Activated CD4-positive, alpha-beta memory T cell treated with anti-CD3 and anti-CD28 coated beads, Interleukin-2, amount 10 ng/mL, durations not matched to agents 7 days and 5 days (primary cell): ENCODE measurements at regions not wholly inside any gene's neighbourhood (a gene's known extent, or its start where the extent isn't known, plus 50 kb on each side); places are given as distances from the start of the nearest gene placed in this dataset.

Experiments
- CTCF ChIA-PET: fragments of 350-600 bp; sonication (Branson Sonifier 250); formaldehyde crosslinking; loops from one replicate; lab custom pipeline; 2021; ENCODE audit warnings: antibody characterized with exemption, inconsistent platforms; lab: Charles Lee
- POLR2A ChIA-PET: fragments of 350-600 bp; sonication (Branson Sonifier 250); formaldehyde crosslinking; loops from one replicate; lab custom pipeline; 2021; ENCODE audit warnings: antibody characterized with exemption; lab: Charles Lee
- DNase-seq: peaks from one replicate; pipeline ENCODE4 v3.0.0-alpha.2; 2020
- H3K27ac Mint-ChIP-seq: one replicate; pipeline ENCODE4 v1.8.0; 2021; ENCODE audit warnings: mild to moderate bottlenecking, mixed read lengths
- H3K27me3 Mint-ChIP-seq: one replicate; pipeline ENCODE4 v1.8.0; 2021; ENCODE audit warnings: mixed read lengths
- H3K36me3 Mint-ChIP-seq: one replicate; pipeline ENCODE4 v1.8.0; 2021; ENCODE audit warnings: low read depth, mixed read lengths
- H3K4me1 Mint-ChIP-seq: one replicate; pipeline ENCODE4 v1.8.0; 2021; ENCODE audit warnings: mixed read lengths
- H3K4me3 Mint-ChIP-seq: one replicate; pipeline ENCODE4 v1.8.0; 2021; ENCODE audit warnings: mild to moderate bottlenecking, mixed read lengths
- H3K9me3 Mint-ChIP-seq: one replicate; pipeline ENCODE4 v1.8.0; 2021; ENCODE audit warnings: mixed read lengths

DNA sequence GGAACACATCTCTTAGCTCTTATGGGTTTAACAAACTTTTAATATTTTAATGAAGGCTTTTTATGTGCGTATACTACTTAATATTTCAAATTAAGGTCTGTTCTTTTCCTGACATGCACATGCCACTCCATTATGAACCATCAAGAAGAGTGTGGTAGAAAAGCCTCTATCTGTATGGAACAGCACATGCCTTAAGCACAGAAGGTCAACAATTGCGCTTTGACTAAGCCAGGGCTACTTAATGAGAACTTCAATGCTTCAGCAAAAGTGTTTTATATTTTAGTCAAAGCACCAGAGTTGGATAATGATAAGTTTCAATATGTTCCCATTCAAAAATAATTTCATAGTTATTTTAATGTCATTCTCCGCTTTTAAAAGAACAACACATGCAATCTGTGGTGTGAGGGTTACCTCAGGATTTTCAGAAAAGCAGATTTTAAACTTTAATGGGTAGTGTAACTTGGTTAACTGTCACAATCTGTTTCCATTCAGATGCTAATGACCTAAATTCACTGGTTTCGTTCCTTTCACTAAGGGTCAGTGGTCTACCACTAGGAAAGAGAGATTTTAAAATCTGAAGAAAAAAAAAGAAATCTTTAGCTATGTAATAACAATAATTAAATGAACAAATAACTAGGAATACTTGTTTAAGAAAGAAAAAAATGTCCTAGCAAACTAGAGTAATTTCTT, 193.4 kb upstream of the NOVA1 start:
- H3K36me3 Mint-ChIP-seq = no peaks in the 10 kb centered on the region
- ChIA-PET POLR2A (no interaction called here), CTCF (no interaction called here)
- DNase-seq = no peak
- H3K4me3 Mint-ChIP-seq = no peak overlapping the region
- H3K9me3 Mint-ChIP-seq = peaks cover 26% of the 10 kb centered on the region
- H3K27me3 Mint-ChIP-seq = no peaks in the 10 kb centered on the region
- H3K4me1 Mint-ChIP-seq = no peaks in the 10 kb centered on the region
- no peak overlapping the region for H3K27ac Mint-ChIP-seq

DNA sequence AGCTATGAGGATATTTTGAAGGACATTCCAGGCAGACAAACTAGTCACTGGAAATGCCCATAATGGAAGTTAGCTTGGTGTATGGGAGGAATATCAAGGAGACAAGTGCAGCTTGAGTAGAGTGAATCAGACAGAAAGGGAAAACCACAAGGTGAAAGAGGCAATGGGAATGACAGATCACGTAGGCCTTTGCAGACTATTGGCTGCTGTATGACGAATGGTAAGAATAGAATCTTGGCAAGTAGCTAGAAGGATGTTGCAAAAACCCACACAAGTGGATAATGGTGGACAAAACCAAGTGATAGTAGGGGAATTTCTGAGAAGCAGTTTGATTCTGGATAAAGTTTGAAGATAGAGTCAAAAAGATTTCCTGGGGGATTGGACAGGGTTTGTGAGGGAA, 196.9 kb upstream of the NOVA1 start:
- ChIA-PET CTCF (no interaction called here), POLR2A (no interaction called here)
- Mint-ChIP-seq H3K4me3 (no peak overlapping the region), H3K9me3 (peaks cover 27% of the 10 kb centered on the region), H3K27ac (no peak overlapping the region), H3K36me3 (no peaks in the 10 kb centered on the region), H3K4me1 (no peaks in the 10 kb centered on the region), H3K27me3 (no peaks in the 10 kb centered on the region)
- DNase-seq = no peak

GRCh38 chr14:26808407-26808806, 210.6 kb upstream of the NOVA1 start:
- Mint-ChIP-seq H3K9me3 (peaks cover 15% of the 10 kb centered on the region), H3K27me3 (no peaks in the 10 kb centered on the region), H3K4me3 (no peak overlapping the region), H3K27ac (no peak overlapping the region), H3K4me1 (no peaks in the 10 kb centered on the region), H3K36me3 (no peaks in the 10 kb centered on the region)
- ChIA-PET CTCF (no interaction called here), POLR2A (no interaction called here)
- DNase-seq = no peak

GRCh38 chr14:26810631-26811030, 212.8 kb upstream of the NOVA1 start:
- Mint-ChIP-seq H3K4me3 (no peak overlapping the region), H3K4me1 (no peaks in the 10 kb centered on the region), H3K36me3 (no peaks in the 10 kb centered on the region), H3K27ac (no peak overlapping the region), H3K9me3 (peaks cover 15% of the 10 kb centered on the region), H3K27me3 (no peaks in the 10 kb centered on the region)
- no peak for DNase-seq
- CTCF ChIA-PET = no interaction called here
- POLR2A ChIA-PET = no interaction called here

DNA sequence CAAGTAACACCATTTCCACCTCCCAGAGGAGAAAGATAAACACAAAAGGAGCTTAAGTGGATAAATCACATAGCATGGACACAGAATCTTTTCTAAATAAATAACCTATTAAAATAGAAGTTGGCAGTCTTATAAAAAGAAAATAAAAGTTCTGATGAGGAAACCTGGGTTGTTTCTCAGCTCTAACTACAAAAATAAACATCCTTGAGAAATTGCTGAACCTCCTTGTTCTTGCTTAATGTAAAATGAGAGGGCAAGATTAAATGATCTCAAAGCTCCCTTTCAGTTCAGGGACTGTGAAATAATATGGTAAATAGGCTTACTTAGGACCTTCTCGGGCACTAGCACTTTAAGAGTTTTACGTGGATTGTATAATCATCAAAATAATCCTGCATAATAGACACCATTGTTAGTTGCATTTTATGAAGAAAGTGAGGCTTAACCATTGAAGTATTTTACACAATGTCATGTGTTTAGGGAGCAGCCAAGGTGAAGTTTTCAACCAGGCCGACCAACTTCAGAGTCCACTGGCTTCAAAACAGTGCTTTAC, 214.0 kb upstream of the NOVA1 start:
- DNase-seq = no peak
- POLR2A ChIA-PET = no interaction called here

DNA sequence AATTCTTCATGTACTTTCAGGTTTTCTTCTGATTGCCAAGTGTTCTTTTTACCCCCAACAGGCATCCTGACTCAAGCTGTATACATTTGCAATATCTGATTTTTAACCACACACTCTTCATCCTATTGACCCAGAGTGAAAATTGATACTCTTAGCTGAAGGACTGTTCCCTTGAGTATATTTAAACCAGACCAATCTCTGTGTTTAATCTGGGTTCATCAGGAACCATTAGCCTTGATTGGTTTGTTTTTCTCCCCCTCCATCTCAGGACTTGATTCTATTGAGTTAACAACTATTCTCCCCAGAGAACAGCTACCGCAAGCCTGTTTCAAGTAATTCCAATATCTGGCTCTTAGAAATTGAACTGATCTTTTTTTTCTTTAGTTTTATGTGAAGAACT, 222.3 kb upstream of the NOVA1 start:
- POLR2A ChIA-PET = no interaction called here

More for the DNA sequence above, 214.0 kb upstream of the NOVA1 start:
- H3K4me1 Mint-ChIP-seq = no peaks in the 10 kb centered on the region
- H3K27ac Mint-ChIP-seq = no peak overlapping the region
- H3K27me3 Mint-ChIP-seq = no peaks in the 10 kb centered on the region
- H3K36me3 Mint-ChIP-seq = no peaks in the 10 kb centered on the region
- CTCF ChIA-PET = no interaction called here
- H3K9me3 Mint-ChIP-seq = peaks cover 7% of the 10 kb centered on the region
- no peak overlapping the region for H3K4me3 Mint-ChIP-seq

GRCh38 chr14:26820572-26820971, 222.7 kb upstream of the NOVA1 start:
- Mint-ChIP-seq H3K27ac (no peak overlapping the region), H3K36me3 (no peaks in the 10 kb centered on the region), H3K27me3 (no peaks in the 10 kb centered on the region), H3K4me3 (no peak overlapping the region), H3K9me3 (peaks cover 3% of the 10 kb centered on the region), H3K4me1 (no peaks in the 10 kb centered on the region)
- ChIA-PET POLR2A (no interaction called here), CTCF (no interaction called here)
- DNase-seq = no peak

More for the DNA sequence above, 222.3 kb upstream of the NOVA1 start:
- H3K9me3 Mint-ChIP-seq = peaks cover 3% of the 10 kb centered on the region
- no peak for DNase-seq
- no peaks in the 10 kb centered on the region for H3K27me3 Mint-ChIP-seq
- no peaks in the 10 kb centered on the region for H3K4me1 Mint-ChIP-seq
- no peaks in the 10 kb centered on the region for H3K36me3 Mint-ChIP-seq
- no peak overlapping the region for H3K27ac Mint-ChIP-seq
- CTCF ChIA-PET = no interaction called here
- H3K4me3 Mint-ChIP-seq = no peak overlapping the region

DNA sequence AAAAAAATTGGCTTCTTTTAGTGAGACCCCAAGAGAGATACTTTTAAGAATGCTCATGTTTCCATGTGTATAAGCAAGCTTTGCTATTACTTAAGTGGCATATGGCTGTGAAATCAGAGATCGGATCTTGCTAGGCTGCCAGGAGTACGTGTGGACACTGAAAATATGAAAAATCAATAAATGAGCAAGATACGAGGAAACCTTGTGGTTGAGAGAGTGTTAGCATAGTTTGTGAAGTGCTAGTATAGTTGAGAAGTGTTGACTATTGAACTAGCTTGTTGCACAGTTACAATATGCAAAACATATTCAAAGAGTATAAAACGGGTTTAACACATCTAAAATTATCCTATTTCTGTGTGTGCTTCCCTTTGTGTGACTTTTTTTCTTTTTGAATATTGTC, 230.9 kb upstream of the NOVA1 start:
- ChIA-PET CTCF (no interaction called here), POLR2A (no interaction called here)
- no peak for DNase-seq
- Mint-ChIP-seq H3K36me3 (no peaks in the 10 kb centered on the region), H3K4me1 (no peaks in the 10 kb centered on the region), H3K9me3 (peaks cover 15% of the 10 kb centered on the region), H3K27me3 (no peaks in the 10 kb centered on the region), H3K27ac (no peak overlapping the region), H3K4me3 (no peak overlapping the region)

DNA sequence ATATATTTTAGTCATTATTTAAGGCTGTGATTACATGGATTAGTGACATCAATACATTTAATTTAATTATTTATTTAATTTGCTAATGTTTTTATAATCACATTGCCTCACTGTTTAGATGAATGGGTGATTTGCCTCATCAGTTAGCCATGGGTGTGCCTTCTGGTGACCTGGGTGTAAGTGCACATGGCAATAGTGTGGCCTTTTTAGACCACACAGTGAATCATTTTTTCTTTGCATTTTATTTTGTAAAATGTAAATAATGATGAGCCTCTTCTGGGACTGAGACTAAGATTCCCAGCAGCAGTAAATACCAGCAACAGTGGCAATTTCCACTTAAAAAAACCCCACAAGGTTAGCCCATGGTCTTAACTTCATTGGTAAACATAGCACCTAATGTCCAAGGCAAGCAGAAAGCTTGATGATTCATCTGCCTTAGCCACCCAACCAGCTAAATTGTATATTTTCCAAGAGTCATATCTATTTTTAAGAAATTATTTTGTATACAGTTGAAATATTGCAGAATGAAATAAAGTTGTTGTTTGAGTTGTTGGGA, 235.9 kb upstream of the NOVA1 start:
- no peak overlapping the region for H3K4me3 Mint-ChIP-seq
- no peaks in the 10 kb centered on the region for H3K27me3 Mint-ChIP-seq
- POLR2A ChIA-PET = no interaction called here
- peaks cover 14% of the 10 kb centered on the region for H3K9me3 Mint-ChIP-seq
- H3K4me1 Mint-ChIP-seq = no peaks in the 10 kb centered on the region
- no peak overlapping the region for H3K27ac Mint-ChIP-seq
- no peaks in the 10 kb centered on the region for H3K36me3 Mint-ChIP-seq
- DNase-seq = no peak
- CTCF ChIA-PET = no interaction called here

DNA sequence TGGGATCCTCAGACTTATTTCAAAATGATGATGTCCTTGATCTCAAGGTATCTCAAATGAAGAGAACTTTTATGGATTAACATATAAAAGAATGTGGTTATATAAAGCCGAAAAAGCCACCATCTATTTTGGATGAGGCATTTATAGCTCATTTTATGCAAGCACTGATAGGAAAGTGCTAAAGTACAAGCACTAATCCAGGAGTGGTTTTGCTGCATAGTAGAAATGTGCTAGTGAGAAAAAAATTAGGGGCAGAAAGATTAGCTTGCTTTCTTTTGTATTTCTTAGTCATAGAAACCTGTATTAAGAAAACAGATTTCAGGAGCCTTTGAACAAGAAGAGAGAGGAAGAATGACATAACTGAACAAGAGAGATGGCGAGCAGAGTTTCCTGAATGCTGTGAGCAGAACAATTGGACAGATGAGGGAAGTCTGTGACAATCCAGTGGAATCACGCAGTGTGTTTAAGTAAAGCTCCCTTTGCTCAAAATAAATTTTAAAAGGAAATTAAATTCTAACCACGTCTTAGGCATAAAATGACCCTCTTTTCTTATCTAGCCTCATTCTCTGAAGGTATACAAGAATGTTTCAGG, 238.2 kb upstream of the NOVA1 start:
- Mint-ChIP-seq H3K4me1 (no peaks in the 10 kb centered on the region), H3K4me3 (no peak overlapping the region), H3K27ac (no peak overlapping the region), H3K27me3 (no peaks in the 10 kb centered on the region), H3K9me3 (peaks cover 13% of the 10 kb centered on the region), H3K36me3 (no peaks in the 10 kb centered on the region)
- DNase-seq = no peak
- CTCF ChIA-PET = no interaction called here
- POLR2A ChIA-PET = no interaction called here

DNA sequence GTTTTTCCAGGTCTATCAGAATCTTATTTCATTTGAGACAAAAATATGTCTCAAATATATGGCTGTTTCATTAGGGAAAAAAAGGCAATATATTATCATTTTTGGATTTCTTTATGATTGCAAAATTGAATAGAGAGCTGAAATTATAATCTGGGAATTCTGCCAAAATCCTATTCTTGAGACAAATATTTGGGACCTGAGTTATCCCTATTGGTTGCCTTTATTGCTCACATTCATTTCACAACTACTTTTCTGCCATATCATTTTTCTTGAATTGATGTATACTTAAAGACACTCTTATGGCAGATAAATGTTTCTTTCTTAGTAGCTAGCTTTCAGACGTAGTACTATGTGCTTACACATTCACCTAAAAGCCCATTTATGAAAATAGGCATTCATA, 241.6 kb upstream of the NOVA1 start:
- CTCF ChIA-PET = no interaction called here
- Mint-ChIP-seq H3K27me3 (no peaks in the 10 kb centered on the region), H3K9me3 (peaks cover 7% of the 10 kb centered on the region)

DNA sequence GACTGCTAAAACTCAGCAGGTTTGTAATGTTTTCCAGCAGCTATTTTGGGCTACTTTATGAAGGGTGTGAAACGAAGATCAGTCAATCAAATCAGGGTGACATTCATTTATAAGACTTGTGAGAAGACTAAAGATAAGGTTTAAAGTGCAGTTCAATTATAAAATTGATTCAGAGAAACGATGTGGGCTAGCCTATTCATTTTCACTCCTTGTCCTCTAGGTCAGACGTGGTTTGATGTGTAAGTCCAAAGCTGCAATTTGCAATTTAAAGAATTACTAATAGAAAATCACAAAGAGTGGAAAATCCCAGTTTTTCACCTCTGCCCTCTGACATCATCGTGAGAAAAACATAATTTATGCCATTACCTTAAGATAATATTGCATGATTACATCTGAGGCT, 243.5 kb upstream of the NOVA1 start:
- DNase-seq = no peak
- no peaks in the 10 kb centered on the region for H3K36me3 Mint-ChIP-seq
- H3K4me3 Mint-ChIP-seq = no peak overlapping the region
- no peak overlapping the region for H3K27ac Mint-ChIP-seq
- POLR2A ChIA-PET = no interaction called here
- H3K9me3 Mint-ChIP-seq = peaks cover 11% of the 10 kb centered on the region
- no peaks in the 10 kb centered on the region for H3K27me3 Mint-ChIP-seq
- CTCF ChIA-PET = no interaction called here
- no peaks in the 10 kb centered on the region for H3K4me1 Mint-ChIP-seq

More for the DNA sequence above, 241.6 kb upstream of the NOVA1 start:
- no peaks in the 10 kb centered on the region for H3K4me1 Mint-ChIP-seq
- H3K4me3 Mint-ChIP-seq = no peak overlapping the region
- POLR2A ChIA-PET = no interaction called here
- H3K27ac Mint-ChIP-seq = no peak overlapping the region
- no peak for DNase-seq
- no peaks in the 10 kb centered on the region for H3K36me3 Mint-ChIP-seq

GRCh38 chr14:26841920-26842741, 244.3 kb upstream of the NOVA1 start:
- CTCF ChIA-PET = no interaction called here
- DNase-seq = no peak
- H3K4me3 Mint-ChIP-seq = no peak overlapping the region
- H3K27me3 Mint-ChIP-seq = no peaks in the 10 kb centered on the region
- no peak overlapping the region for H3K27ac Mint-ChIP-seq
- peaks cover 11% of the 10 kb centered on the region for H3K9me3 Mint-ChIP-seq
- no peaks in the 10 kb centered on the region for H3K4me1 Mint-ChIP-seq
- H3K36me3 Mint-ChIP-seq = no peaks in the 10 kb centered on the region
- POLR2A ChIA-PET = no interaction called here
